Ishikawa (cell line): ENCODE measurements at regions not wholly inside any gene's neighbourhood (a gene's known extent, or its start where the extent isn't known, plus 50 kb on each side); places are given as distances from the start of the nearest gene placed in this dataset.

Experiments used
- CEBPB ChIP-seq: IDR thresholded peaks from 2 replicates; pipeline ENCODE4 v1.6.1; 2012
- CREB1 ChIP-seq: IDR thresholded peaks from 2 replicates; pipeline ENCODE4 v1.6.1; 2012; ENCODE audit warnings: low read depth
- EGR1 ChIP-seq: IDR thresholded peaks from 2 replicates; pipeline ENCODE4 v1.6.1; 2012
- EP300 ChIP-seq: IDR thresholded peaks from 2 replicates; pipeline ENCODE4 v1.6.1; 2012; ENCODE audit warnings: borderline replicate concordance
- FOXM1 ChIP-seq: IDR thresholded peaks from 2 replicates; pipeline ENCODE4 v1.6.1; 2012; ENCODE audit warnings: low read depth, borderline replicate concordance
- NFIC ChIP-seq: IDR thresholded peaks from 2 replicates; pipeline ENCODE4 v1.6.1; 2012
- RAD21 ChIP-seq: IDR thresholded peaks from 2 replicates; pipeline ENCODE4 v1.6.1; 2012; ENCODE audit warnings: low read depth
- REST ChIP-seq: IDR thresholded peaks from 2 replicates; pipeline ENCODE4 v1.6.1; 2012; ENCODE audit warnings: low read depth, mild to moderate bottlenecking
- TAF1 ChIP-seq: IDR thresholded peaks from 2 replicates; pipeline ENCODE4 v1.6.1; 2012; ENCODE audit warnings: low read depth, mild to moderate bottlenecking
- TCF12 ChIP-seq: IDR thresholded peaks from 2 replicates; pipeline ENCODE4 v1.6.1; 2012; ENCODE audit warnings: low read depth
- TEAD4 ChIP-seq: IDR thresholded peaks from 2 replicates; pipeline ENCODE4 v1.6.1; 2012
- YY1 ChIP-seq: IDR thresholded peaks from 2 replicates; pipeline ENCODE4 v1.6.1; 2012; ENCODE audit warnings: low read depth
- ZBTB7A ChIP-seq: IDR thresholded peaks from 2 replicates; pipeline ENCODE4 v1.6.1; 2012; ENCODE audit warnings: low read depth
- TF ChIP-seq, protein P1 (sequence below): IDR thresholded peaks from 2 replicates; pipeline ENCODE4 v1.6.1; 2012
- TF ChIP-seq, protein P2 (sequence below): IDR thresholded peaks from 2 replicates; pipeline ENCODE4 v1.6.1; 2012

GRCh38 chr18:61948846-61949438 lies 56.1 kb upstream of the RNF152 start:
- no peak for TF ChIP-seq TEAD4
- TF ChIP-seq TCF12 = no peak
- no peak for TF ChIP-seq EP300
- TF ChIP-seq CEBPB = no peak
- TF ChIP-seq, protein P1, sequence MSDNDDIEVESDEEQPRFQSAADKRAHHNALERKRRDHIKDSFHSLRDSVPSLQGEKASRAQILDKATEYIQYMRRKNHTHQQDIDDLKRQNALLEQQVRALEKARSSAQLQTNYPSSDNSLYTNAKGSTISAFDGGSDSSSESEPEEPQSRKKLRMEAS = no peak
- no peak for TF ChIP-seq YY1
- TF ChIP-seq REST = no peak

GRCh38 chr18:61948281-61948741 lies 55.5 kb upstream of the RNF152 start:
- TF ChIP-seq NFIC (no peak), EP300 (no peak), CREB1 (no peak), TAF1 (no peak), RAD21 (no peak), TCF12 (no peak), CEBPB (no peak), FOXM1 (no peak), YY1 (no peak), TEAD4 (no peak), REST (no peak)
- TF ChIP-seq, protein P2, sequence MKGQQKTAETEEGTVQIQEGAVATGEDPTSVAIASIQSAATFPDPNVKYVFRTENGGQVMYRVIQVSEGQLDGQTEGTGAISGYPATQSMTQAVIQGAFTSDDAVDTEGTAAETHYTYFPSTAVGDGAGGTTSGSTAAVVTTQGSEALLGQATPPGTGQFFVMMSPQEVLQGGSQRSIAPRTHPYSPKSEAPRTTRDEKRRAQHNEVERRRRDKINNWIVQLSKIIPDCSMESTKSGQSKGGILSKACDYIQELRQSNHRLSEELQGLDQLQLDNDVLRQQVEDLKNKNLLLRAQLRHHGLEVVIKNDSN = no peak

DNA sequence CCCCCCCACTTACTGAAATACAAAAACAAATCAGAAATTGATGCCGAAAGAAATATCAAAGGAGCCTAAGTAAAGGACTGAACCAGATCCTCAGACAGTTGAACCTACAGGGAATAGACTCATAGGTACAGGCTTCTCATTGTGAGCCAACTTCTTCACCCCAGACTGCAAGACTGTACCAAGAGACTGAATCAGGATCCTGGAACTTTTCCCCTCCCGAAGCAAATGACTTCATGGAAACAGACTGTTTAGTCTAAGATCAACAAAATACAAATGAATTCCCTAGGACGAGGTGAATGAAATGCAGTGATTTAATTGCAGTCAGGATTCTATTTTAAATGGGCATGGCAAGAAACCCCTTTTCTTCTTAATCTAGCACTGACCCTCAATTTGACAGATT lies 53.6 kb upstream of the RNF152 start:
- TF ChIP-seq EP300 = no peak
- TF ChIP-seq TCF12 = no peak
- TF ChIP-seq CREB1 = no peak
- no peak for TF ChIP-seq RAD21
- no peak for TF ChIP-seq TEAD4
- TF ChIP-seq TAF1 = no peak
- TF ChIP-seq, protein P1 = no peak
- TF ChIP-seq, protein P2 = no peak
- TF ChIP-seq CEBPB = no peak
- no peak for TF ChIP-seq NFIC
- TF ChIP-seq REST = no peak
- no peak for TF ChIP-seq FOXM1
- TF ChIP-seq EGR1 = no peak
- TF ChIP-seq YY1 = no peak
- no peak for TF ChIP-seq ZBTB7A

GRCh38 chr18:61943175-61943964 lies 50.6 kb upstream of the RNF152 start:
- TF ChIP-seq TEAD4 = no peak
- no peak for TF ChIP-seq CREB1
- TF ChIP-seq FOXM1 = no peak
- no peak for TF ChIP-seq REST
- TF ChIP-seq, protein P1 = no peak
- TF ChIP-seq, protein P2 = no peak
- TF ChIP-seq ZBTB7A = no peak
- no peak for TF ChIP-seq TAF1
- no peak for TF ChIP-seq CEBPB
- TF ChIP-seq TCF12 = no peak
- no peak for TF ChIP-seq EGR1
- TF ChIP-seq YY1 = no peak
- TF ChIP-seq NFIC = no peak
- no peak for TF ChIP-seq RAD21
- no peak for TF ChIP-seq EP300
